H1 (cell line): ENCODE measurements at regions not wholly inside any gene's neighbourhood (a gene's known extent, or its start where the extent isn't known, plus 50 kb on each side); places are given as distances from the start of the nearest gene placed in this dataset.

Source experiments
- CTCF ChIA-PET: fragments of 300-600 bp; sonication (Branson Sonifier 250); formaldehyde crosslinking; loops from one replicate; lab custom pipeline; 2021; ENCODE audit not compliant: partially characterized antibody; lab: Charles Lee
- POLR2A ChIA-PET: fragments of 300-600 bp; sonication (Branson Sonifier 250); formaldehyde crosslinking; loops from one replicate; lab custom pipeline; 2021; ENCODE audit warnings: inconsistent platforms; ENCODE audit not compliant: partially characterized antibody; lab: Charles Lee
- DNase-seq, 2 experiments: peaks; one replicate each; pipeline versions ENCODE4 v3.0.0 to v3.0.0-alpha.2; 2010 to 2022; ENCODE audit warnings: low spot score in 2 of 2, low read depth in 1 of 2, mixed read lengths in 1 of 2
- FAIRE-seq: peaks from 2 replicates; lab custom pipeline; 2011; peaks lifted over from hg19 to GRCh38; lab: Jason Lieb, UNC
- H2AFZ ChIP-seq: 2 replicates; pipeline ENCODE4 v1.8.1; 2012; ENCODE audit warnings: low read length, inconsistent platforms
- H2AK5ac ChIP-seq: 2 replicates; pipeline ENCODE4 v1.6.1; 2013; ENCODE audit warnings: low read depth, low read length
- H2BK120ac ChIP-seq: replicated peaks from 2 replicates; pipeline ENCODE3; 2013; ENCODE audit warnings: low read depth, low read length, inconsistent platforms
- H2BK12ac ChIP-seq: 2 replicates; pipeline ENCODE4 v1.6.1; 2013; ENCODE audit warnings: low read depth, low read length
- H2BK15ac ChIP-seq: 2 replicates; pipeline ENCODE4 v1.6.1; 2013; ENCODE audit warnings: low read length
- H2BK20ac ChIP-seq: 2 replicates; pipeline ENCODE4 v1.6.1; 2013; ENCODE audit warnings: low read length
- H2BK5ac ChIP-seq: 2 replicates; pipeline ENCODE4 v1.6.1; 2013; ENCODE audit warnings: low read depth, low read length
- H3K14ac ChIP-seq: 2 replicates; pipeline ENCODE4 v1.6.1; 2013; ENCODE audit warnings: inconsistent platforms; ENCODE audit not compliant: insufficient read length
- H3K18ac ChIP-seq: 2 replicates; pipeline ENCODE4 v1.6.1; 2013; ENCODE audit warnings: low read length; ENCODE audit errors: extremely low read depth
- H3K23ac ChIP-seq: 2 replicates; pipeline ENCODE4 v1.6.1; 2013; ENCODE audit warnings: inconsistent platforms; ENCODE audit not compliant: insufficient read length
- H3K23me2 ChIP-seq: 2 replicates; pipeline ENCODE4 v1.6.1; 2013; ENCODE audit warnings: low read depth, low read length
- H3K27ac ChIP-seq: 2 replicates; pipeline ENCODE4 v1.6.1; 2011; ENCODE audit warnings: low read depth, low read length, inconsistent platforms
- H3K27me3 ChIP-seq, 4 experiments: replicated peaks in 1 of 4; 1 replicate in 1 of 4; 2 replicates in 3 of 4; pipeline versions ENCODE4 v1.6.1 to v1.8.1; 2011 to 2013; ENCODE audit warnings: low read length in 3 of 4, mild to moderate bottlenecking in 3 of 4, inconsistent platforms in 2 of 4, mixed read lengths in 2 of 4, moderate library complexity in 1 of 4; ENCODE audit not compliant: control insufficient read depth in 3 of 4, insufficient read depth in 3 of 4; ENCODE audit errors: extremely low read depth in 1 of 4
- H3K36me3 ChIP-seq, 4 experiments: 2 replicates each; pipeline versions ENCODE4 v1.6.1 to v1.8.1; 2011 to 2013; ENCODE audit warnings: mild to moderate bottlenecking in 4 of 4, low read length in 3 of 4, moderate library complexity in 2 of 4, control low read depth in 1 of 4, inconsistent platforms in 1 of 4; ENCODE audit not compliant: insufficient read depth in 4 of 4, control insufficient read depth in 2 of 4
- H3K4ac ChIP-seq: replicated peaks from 2 replicates; pipeline ENCODE3; 2013; ENCODE audit warnings: low read length, low read depth, mixed read lengths, inconsistent platforms; ENCODE audit not compliant: insufficient read length
- H3K4me1 ChIP-seq, 4 experiments: replicated peaks in 1 of 4; 1 replicate in 1 of 4; 2 replicates in 3 of 4; pipeline versions ENCODE4 v1.6.1 to v1.8.1; 2011 to 2013; ENCODE audit warnings: low read length in 3 of 4, inconsistent platforms in 2 of 4, mixed read lengths in 1 of 4; ENCODE audit not compliant: insufficient read depth in 4 of 4, control insufficient read depth in 3 of 4
- H3K4me2 ChIP-seq, 2 experiments: 2 replicates each; pipeline versions ENCODE4 v1.6.1 to v1.8.1; 2011 to 2013; ENCODE audit warnings: low read depth in 2 of 2, low read length in 2 of 2, control low read depth in 1 of 2, inconsistent platforms in 1 of 2, mild to moderate bottlenecking in 1 of 2; ENCODE audit not compliant: insufficient read depth in 1 of 2
- H3K4me3 ChIP-seq, 4 experiments: fragments of 200-600, 300-600 bp in 1 of 4; sonication (generic), shearing (Covaris generic), sonication (Bioruptor Twin) in 1 of 4; 2 replicates each; pipeline versions ENCODE4 v1.5.1 to v1.8.1; 2011 to 2016; ENCODE audit warnings: low read length in 4 of 4, low read depth in 3 of 4, control low read depth in 2 of 4, inconsistent platforms in 2 of 4, mild to moderate bottlenecking in 2 of 4, mixed read lengths in 1 of 4, moderate library complexity in 1 of 4; ENCODE audit not compliant: insufficient read depth in 2 of 4; ENCODE audit errors: extremely low read depth in 1 of 4
- H3K56ac ChIP-seq: replicated peaks from 2 replicates; pipeline ENCODE3; 2013; ENCODE audit warnings: low read depth, mild to moderate bottlenecking, mixed read lengths, low read length, inconsistent platforms; ENCODE audit not compliant: insufficient read length
- H3K79me1 ChIP-seq: 2 replicates; pipeline ENCODE4 v1.6.1; 2013; ENCODE audit warnings: low read depth, low read length, control low read depth
- H3K79me2 ChIP-seq, 2 experiments: 2 replicates each; pipeline versions ENCODE4 v1.6.1 to v1.8.1; 2012 to 2013; ENCODE audit warnings: low read length in 2 of 2, mild to moderate bottlenecking in 2 of 2, inconsistent platforms in 1 of 2; ENCODE audit not compliant: insufficient read depth in 2 of 2, control insufficient read depth in 1 of 2
- H3K9ac ChIP-seq, 4 experiments: replicated peaks in 1 of 4; 1 replicate in 1 of 4; 2 replicates in 3 of 4; pipeline versions ENCODE4 v1.6.1 to v1.8.1; 2011 to 2013; ENCODE audit warnings: low read depth in 3 of 4, low read length in 3 of 4, control low read depth in 2 of 4, mild to moderate bottlenecking in 2 of 4, moderate library complexity in 2 of 4, inconsistent platforms in 1 of 4; ENCODE audit errors: extremely low read depth in 1 of 4
- H3K9me3 ChIP-seq, 2 experiments: 2 replicates each; pipeline versions ENCODE4 v1.6.1 to v1.8.1; 2012 to 2013; ENCODE audit warnings: mild to moderate bottlenecking in 2 of 2, moderate library complexity in 2 of 2, control low read depth in 1 of 2, inconsistent platforms in 1 of 2, low read depth in 1 of 2, low read length in 1 of 2, mixed read lengths in 1 of 2; ENCODE audit not compliant: insufficient read depth in 2 of 2
- H4K20me1 ChIP-seq, 2 experiments: replicated peaks in 1 of 2; 2 replicates each; pipeline versions ENCODE3 to v1.8.1; 2011 to 2013; ENCODE audit warnings: inconsistent platforms in 2 of 2, low read length in 2 of 2, mild to moderate bottlenecking in 1 of 2; ENCODE audit not compliant: insufficient read depth in 2 of 2, control insufficient read depth in 1 of 2
- H4K5ac ChIP-seq: 2 replicates; pipeline ENCODE4 v1.6.1; 2013; ENCODE audit warnings: low read length, low read depth, mixed read lengths, inconsistent platforms; ENCODE audit not compliant: insufficient read length
- H4K8ac ChIP-seq: 2 replicates; pipeline ENCODE4 v1.8.0; 2013; ENCODE audit warnings: mild to moderate bottlenecking, moderate library complexity, low read length, inconsistent platforms; ENCODE audit not compliant: insufficient read depth; ENCODE audit errors: extremely low read depth
- H4K91ac ChIP-seq: replicated peaks from 2 replicates; pipeline ENCODE3; 2013; ENCODE audit warnings: low read length, mixed read lengths, inconsistent platforms; ENCODE audit not compliant: insufficient read length
- BCL11A ChIP-seq, 2 experiments: IDR thresholded peaks; one replicate each; pipeline ENCODE4 v1.6.1; 2011; ENCODE audit warnings: low read depth in 2 of 2, low read length in 2 of 2, mild to moderate bottlenecking in 2 of 2
- EZH2 ChIP-seq: fragments of 200-600 bp; sonication (generic); IDR thresholded peaks from 2 replicates; pipeline ENCODE4 v1.7.1; 2012; ENCODE audit warnings: low read depth, mild to moderate bottlenecking, moderate library complexity, low read length, inconsistent platforms; ENCODE audit not compliant: severe bottlenecking
- NRF1 ChIP-seq: IDR thresholded peaks from 2 replicates; pipeline ENCODE4 v1.6.1; 2011; ENCODE audit warnings: mild to moderate bottlenecking, low read depth, low read length, improper control_type of control experiment
- PHF8 ChIP-seq: fragments of 200-600 bp; sonication (generic); conservative IDR thresholded peaks from 2 replicates; pipeline ENCODE4 v1.7.1; 2012; ENCODE audit warnings: low read depth, mild to moderate bottlenecking, inconsistent platforms, low read length, moderate library complexity
- POU5F1 ChIP-seq: IDR thresholded peaks from 2 replicates; pipeline ENCODE4 v1.6.1; 2011; ENCODE audit warnings: low read depth, mild to moderate bottlenecking, low read length, moderate library complexity
- RAD21 ChIP-seq, 2 experiments: IDR thresholded peaks in 1 of 2; conservative IDR thresholded peaks in 1 of 2; 2 replicates each; pipeline ENCODE4 v1.6.1; 2011; ENCODE audit warnings: low read depth in 2 of 2, low read length in 2 of 2, improper control_type of control experiment in 1 of 2, inconsistent platforms in 1 of 2, mild to moderate bottlenecking in 1 of 2, moderate library complexity in 1 of 2
- SIN3A ChIP-seq, 2 experiments: IDR thresholded peaks in 1 of 2; conservative IDR thresholded peaks in 1 of 2; 2 replicates each; pipeline ENCODE4 v1.6.1; 2011 to 2012; ENCODE audit warnings: low read length in 2 of 2, improper control_type of control experiment in 1 of 2, low read depth in 1 of 2, mild to moderate bottlenecking in 1 of 2
- WGBS, 2 experiments: shearing (Covaris generic) in 1 of 2; methylation state at CpG; one replicate each; pipeline versions ENCODE4 v1.1.6 to v1.1.7; 2013 to 2015; ENCODE audit warnings: low lambda C conversion rate in 2 of 2, mixed read lengths in 2 of 2, inconsistent platforms in 1 of 2, low coverage in 1 of 2, missing lambda C conversion rate in 1 of 2; ENCODE audit not compliant: insufficient replicate concordance in 2 of 2, insufficient coverage in 1 of 2, insufficient read length in 1 of 2; ENCODE audit errors: extremely low coverage in 1 of 2, missing lambda C conversion rate in 1 of 2; 5-methylcytosine and 5-hydroxymethylcytosine counted together

- no peaks in the 10 kb centered on the region for H3K36me3 ChIP-seq
- H2AK5ac ChIP-seq = no peak overlapping the region
- H3K79me2 ChIP-seq = no peaks in the 10 kb centered on the region
- WGBS, 2 experiments = 89% methylated on average over 3 of the region's 3 CpGs; no CpG with 5 or more reads in 1 of the 2 experiments
- TF ChIP-seq RAD21 (IDR thresholded peaks at IDR 0.05 in 1 of 2, conservative IDR thresholded peaks at IDR 0.05 in 1 of 2; ENCODE audit: low read depth in 2 of 2, low read length in 2 of 2) (no peak), POU5F1 (no peak), EZH2 (no peak), PHF8 (no peak), BCL11A (IDR thresholded peaks at IDR 0.05; ENCODE audit: low read depth in 2 of 2, low read length in 2 of 2) (no peak), NRF1 (no peak), SIN3A (conservative IDR thresholded peaks at IDR 0.05 in 1 of 2, IDR thresholded peaks at IDR 0.05 in 1 of 2; ENCODE audit: low read depth in 1 of 2, low read length in 2 of 2) (no peak)
- no peak overlapping the region for H3K4me3 ChIP-seq
- H3K4me2 ChIP-seq = no peak overlapping the region
- no peak overlapping the region for H2BK5ac ChIP-seq
- no peak overlapping the region for H4K5ac ChIP-seq
- no peak overlapping the region for H3K4ac ChIP-seq
- no peak overlapping the region for H3K56ac ChIP-seq
- POLR2A ChIA-PET = no interaction called here
- DNase-seq (no peak), FAIRE-seq (no peak)
- H2AFZ ChIP-seq = peak overlapping the region; percentile 83; the same call in 1 of the 2 replicates
- no peak overlapping the region for H3K18ac ChIP-seq
- H3K79me1 ChIP-seq = no peaks in the 10 kb centered on the region
- no peaks in the 10 kb centered on the region for H3K27me3 ChIP-seq
- no peaks in the 10 kb centered on the region for H3K4me1 ChIP-seq
- peaks cover 2 to 5% of the 10 kb centered on the region in 2 experiments; a peak in 3 of 4 replicates for H3K9me3 ChIP-seq
- CTCF ChIA-PET = interaction anchor here (0.8 kb wide), 1 partner anchor 10 kb away, joined by 3 read pairs; no protein-coding TSS in a partner anchor
- H2BK120ac ChIP-seq = no peak overlapping the region
- no peak overlapping the region for H3K27ac ChIP-seq
- no peak overlapping the region for H3K23ac ChIP-seq
- H2BK12ac ChIP-seq = no peak overlapping the region
- H4K20me1 ChIP-seq = no peaks in the 10 kb centered on the region
- H3K9ac ChIP-seq = no peak overlapping the region
- H3K14ac ChIP-seq = no peak overlapping the region
- no peak overlapping the region for H2BK20ac ChIP-seq
- H4K8ac ChIP-seq = no peak overlapping the region
- no peak overlapping the region for H2BK15ac ChIP-seq
- no peaks in the 10 kb centered on the region for H3K23me2 ChIP-seq
- no peak overlapping the region for H4K91ac ChIP-seq
Measured at GRCh38 chr6:10138917-10139316, 276.0 kb downstream of the TFAP2A start.
